ENCODE measurements at regions not wholly inside any gene's neighbourhood (a gene's known extent, or its start where the extent isn't known, plus 50 kb on each side); places are given as distances from the start of the nearest gene placed in this dataset.

DNA sequence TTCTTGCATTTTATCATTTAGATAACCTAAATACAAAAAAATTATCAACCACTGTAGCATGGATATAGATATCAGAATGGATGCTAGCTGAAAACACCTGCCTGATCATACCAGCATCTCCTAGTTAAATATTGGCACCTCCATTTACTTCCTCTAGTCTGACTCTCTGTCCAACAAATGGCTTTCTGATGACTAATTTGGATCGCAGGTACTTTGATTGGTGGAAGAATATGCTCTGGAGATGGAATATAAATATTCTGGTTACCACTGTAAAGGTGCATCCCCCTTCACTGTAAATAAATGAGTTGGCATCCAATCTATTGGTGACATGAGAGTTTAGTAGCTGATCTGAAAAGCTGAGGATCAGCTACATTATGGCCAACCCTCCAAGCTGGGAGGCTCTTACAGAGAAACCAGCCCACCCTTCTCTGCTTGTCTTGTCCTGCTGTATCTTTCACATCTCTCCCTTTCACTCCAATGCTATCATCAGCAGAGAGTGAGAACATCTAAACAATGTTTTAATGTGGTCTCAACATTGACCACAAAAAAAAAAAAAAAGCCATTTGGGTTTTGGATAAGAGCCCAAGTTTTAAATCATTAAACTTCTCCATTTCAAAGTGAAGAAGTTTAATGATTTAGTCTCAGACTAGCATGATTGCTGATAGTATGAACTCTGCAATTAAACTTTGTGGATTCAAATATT lies 90.5 kb downstream of the PMAIP1 start:
- H3K27ac ChIP-seq = no peak overlapping the region
- no peak for TF ChIP-seq ZFX (IDR thresholded peaks at IDR 0.05)
- TF ChIP-seq, protein P1, sequence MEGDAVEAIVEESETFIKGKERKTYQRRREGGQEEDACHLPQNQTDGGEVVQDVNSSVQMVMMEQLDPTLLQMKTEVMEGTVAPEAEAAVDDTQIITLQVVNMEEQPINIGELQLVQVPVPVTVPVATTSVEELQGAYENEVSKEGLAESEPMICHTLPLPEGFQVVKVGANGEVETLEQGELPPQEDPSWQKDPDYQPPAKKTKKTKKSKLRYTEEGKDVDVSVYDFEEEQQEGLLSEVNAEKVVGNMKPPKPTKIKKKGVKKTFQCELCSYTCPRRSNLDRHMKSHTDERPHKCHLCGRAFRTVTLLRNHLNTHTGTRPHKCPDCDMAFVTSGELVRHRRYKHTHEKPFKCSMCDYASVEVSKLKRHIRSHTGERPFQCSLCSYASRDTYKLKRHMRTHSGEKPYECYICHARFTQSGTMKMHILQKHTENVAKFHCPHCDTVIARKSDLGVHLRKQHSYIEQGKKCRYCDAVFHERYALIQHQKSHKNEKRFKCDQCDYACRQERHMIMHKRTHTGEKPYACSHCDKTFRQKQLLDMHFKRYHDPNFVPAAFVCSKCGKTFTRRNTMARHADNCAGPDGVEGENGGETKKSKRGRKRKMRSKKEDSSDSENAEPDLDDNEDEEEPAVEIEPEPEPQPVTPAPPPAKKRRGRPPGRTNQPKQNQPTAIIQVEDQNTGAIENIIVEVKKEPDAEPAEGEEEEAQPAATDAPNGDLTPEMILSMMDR (conservative IDR thresholded peaks at IDR 0.05) = no peak

DNA sequence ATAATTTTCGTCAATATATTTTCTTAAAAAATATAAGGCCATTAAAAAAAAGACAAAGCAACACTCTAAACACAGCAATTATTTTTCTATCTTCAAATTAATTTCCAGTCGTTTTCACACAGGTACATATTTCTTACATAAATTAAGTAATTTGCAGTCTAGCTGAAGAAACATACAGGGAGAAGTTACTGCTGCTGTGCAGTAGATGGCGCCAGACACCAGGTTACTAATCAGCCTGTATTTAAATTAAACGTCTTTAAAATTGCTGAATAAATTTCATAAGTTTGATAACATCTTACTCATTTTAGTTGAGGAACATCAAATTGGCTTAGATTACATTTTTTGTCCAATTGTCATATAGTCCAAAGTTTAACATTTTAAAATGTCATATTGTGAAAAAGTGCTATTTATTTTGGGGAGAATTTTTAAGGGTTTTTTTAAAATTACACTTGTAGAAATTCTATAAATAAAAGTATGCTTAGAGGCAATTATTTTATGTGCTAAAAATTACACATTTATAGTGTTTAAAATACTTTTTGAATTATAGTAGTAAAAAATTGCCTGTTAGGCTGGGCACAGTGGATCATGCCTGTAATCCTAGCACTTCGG lies 88.4 kb downstream of the PMAIP1 start:
- TF ChIP-seq, protein P1 (conservative IDR thresholded peaks at IDR 0.05) = peak; percentile 93
- TF ChIP-seq ZFX (IDR thresholded peaks at IDR 0.05) = no peak
- H3K27ac ChIP-seq = no peak overlapping the region

DNA sequence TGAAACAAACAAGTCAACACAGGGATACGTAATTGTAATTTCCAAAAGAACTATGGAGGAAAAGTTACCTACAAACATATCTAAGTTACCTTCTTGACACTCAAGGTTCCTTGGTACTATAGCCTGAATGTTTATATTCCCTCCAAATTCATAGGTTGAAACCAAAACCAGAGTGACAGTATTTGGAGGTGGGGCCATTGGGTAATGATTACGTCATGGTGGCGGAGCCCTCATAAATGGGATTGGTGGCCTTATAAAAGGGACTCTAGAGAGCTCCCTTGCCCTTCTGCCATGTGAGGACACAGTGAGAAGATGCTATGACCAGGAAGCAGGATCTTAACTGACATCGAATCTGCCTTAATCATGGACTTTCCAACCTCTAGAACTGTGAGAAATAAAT lies 87.3 kb downstream of the PMAIP1 start:
- TF ChIP-seq, protein P1 (conservative IDR thresholded peaks at IDR 0.05) = no peak
- no peak for TF ChIP-seq ZFX (IDR thresholded peaks at IDR 0.05)
- H3K27ac ChIP-seq = no peak overlapping the region

DNA sequence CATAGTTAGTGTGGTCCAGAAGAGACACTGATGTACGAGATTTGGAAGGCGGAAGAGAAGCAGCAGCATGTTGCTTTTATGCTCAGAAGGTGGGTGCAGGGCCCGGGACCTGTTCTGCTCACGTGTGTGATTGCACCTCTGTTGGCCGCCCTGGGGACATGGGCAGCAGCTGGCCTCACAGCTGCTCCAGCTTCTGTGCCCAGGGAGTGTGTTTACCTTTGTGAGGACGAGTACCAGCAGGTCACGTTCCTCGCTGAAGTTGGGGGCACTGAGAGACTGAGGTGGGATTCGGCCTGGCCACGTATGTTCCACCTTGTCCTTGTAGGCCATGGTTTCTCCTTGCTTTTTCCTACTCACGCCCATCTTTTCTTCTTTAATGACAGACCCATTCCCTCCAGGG lies 86.3 kb downstream of the PMAIP1 start:
- H3K27ac ChIP-seq = no peak overlapping the region
- TF ChIP-seq, protein P1 (conservative IDR thresholded peaks at IDR 0.05) = no peak
- TF ChIP-seq ZFX (IDR thresholded peaks at IDR 0.05) = no peak

DNA sequence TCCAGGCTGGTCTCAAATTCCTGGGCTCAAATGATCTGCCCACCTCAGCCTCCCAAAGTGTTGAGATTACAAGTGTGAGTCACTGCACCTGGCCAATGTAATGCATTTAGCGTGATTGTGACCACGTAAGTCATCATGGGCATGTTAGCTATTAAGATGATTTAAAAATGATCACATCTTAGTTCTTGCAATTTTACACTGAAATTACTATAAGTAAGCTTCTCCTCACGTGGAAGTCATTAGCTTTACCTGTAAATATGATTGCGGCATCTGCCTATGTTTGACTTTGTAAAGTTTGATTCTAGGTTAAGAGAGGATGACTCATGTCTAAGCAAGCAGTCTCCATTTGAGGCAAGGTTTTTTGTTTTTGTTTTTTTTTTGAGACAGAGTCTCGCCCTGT lies 85.5 kb downstream of the PMAIP1 start:
- H3K27ac ChIP-seq = no peak overlapping the region
- TF ChIP-seq ZFX (IDR thresholded peaks at IDR 0.05) = no peak
- TF ChIP-seq, protein P1 (conservative IDR thresholded peaks at IDR 0.05) = no peak

DNA sequence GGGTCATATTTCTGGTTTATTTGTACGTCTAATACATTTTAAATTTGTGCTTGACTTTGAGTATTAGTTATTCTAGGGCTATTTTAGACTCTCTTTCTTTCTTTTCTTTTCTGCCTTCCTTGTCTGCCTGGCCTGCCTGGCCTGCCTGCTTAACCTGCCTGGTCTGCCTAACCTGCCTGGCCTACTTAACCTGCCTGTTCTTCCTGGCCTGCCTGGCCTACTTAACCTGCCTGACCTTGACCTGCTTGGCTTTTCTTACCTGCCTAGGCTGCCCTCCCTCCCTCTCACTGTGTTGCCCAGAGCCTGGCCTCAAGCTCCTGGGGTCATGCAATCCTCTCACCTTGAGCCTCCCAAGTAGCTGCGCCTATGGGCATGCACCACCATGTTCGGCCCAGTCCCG lies 83.7 kb downstream of the PMAIP1 start:
- TF ChIP-seq, protein P1 (conservative IDR thresholded peaks at IDR 0.05) = no peak
- TF ChIP-seq ZFX (IDR thresholded peaks at IDR 0.05) = no peak
- peak overlapping the region; percentile 31; the same call in 1 of the 2 replicates for H3K27ac ChIP-seq

DNA sequence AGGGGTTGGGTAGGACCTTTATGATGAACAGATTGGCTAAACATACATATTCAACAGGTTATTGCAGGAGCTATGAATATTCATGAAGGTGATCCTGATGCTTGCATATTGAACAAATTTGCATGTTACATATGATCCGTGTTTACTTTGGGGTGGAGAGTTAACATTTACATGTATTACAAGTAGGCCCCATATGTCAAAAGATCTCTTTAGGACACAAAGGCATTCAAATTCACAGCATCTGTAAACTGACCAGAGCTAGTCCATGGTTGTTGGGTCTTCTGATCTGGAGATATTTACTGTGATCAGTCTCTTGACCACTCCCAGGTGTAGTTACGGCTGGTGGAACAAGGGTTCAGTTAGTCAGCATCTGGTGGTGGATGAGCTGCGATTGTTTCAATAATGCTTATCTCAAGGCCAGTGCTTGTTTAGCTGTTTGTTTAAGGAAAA lies 80.4 kb downstream of the PMAIP1 start:
- TF ChIP-seq, protein P1 (conservative IDR thresholded peaks at IDR 0.05) = no peak
- H3K27ac ChIP-seq = no peak overlapping the region

All from C4-2B (cell line).